ENCODE measurements at regions not wholly inside any gene's neighbourhood (a gene's known extent, or its start where the extent isn't known, plus 50 kb on each side); places are given as distances from the start of the nearest gene placed in this dataset.

GRCh38 chr2:175627405-175627804 lies 374.7 kb downstream of the LNPK start:
- TF ChIP-seq CTCF (IDR thresholded peaks at IDR 0.05) (no peak), POLR2A (IDR thresholded peaks at IDR 0.05) (no peak)

Data from testis (tissue), 2 donors.